GM19351 (cell line): ENCODE measurements at regions not wholly inside any gene's neighbourhood (a gene's known extent, or its start where the extent isn't known, plus 50 kb on each side); places are given as distances from the start of the nearest gene placed in this dataset.
"Not testable (repeated sequence)": the region's sequence is repeated elsewhere in the genome, so short reads cannot be mapped to it uniquely, and the experiment has no call there.

ENCODE experiments used
- ATAC-seq: cut with Tn5 transposase; IDR thresholded peaks from one replicate; pipeline ENCODE4 v1.9.1; 2021; ENCODE audit warnings: mild to moderate bottlenecking, moderate library complexity; ENCODE audit not compliant: unreplicated experiment

GRCh38 chr9:79390781-79391770 lies 180.7 kb upstream of the TLE4 start:
- ATAC-seq, result no peak

DNA sequence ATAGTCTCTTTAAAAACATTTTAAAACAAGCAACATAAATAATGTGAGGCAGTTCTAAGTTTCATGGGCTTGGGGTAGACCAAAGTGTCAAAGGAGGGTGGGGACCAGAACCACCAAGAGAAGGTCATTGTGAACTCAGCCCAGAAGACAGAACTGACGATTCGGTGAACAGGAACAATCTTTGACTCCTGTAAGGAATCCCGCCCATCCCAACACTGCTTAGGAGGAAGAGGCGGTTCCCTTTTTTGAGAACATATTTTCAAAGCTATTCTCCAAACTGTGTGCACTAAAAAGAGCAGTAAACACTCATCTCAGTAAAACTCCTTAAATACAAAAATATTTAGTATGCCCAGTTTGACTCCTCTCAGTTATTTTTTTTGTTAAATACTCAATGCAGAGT lies 176.5 kb upstream of the TLE4 start:
- ATAC-seq, result no peak

DNA sequence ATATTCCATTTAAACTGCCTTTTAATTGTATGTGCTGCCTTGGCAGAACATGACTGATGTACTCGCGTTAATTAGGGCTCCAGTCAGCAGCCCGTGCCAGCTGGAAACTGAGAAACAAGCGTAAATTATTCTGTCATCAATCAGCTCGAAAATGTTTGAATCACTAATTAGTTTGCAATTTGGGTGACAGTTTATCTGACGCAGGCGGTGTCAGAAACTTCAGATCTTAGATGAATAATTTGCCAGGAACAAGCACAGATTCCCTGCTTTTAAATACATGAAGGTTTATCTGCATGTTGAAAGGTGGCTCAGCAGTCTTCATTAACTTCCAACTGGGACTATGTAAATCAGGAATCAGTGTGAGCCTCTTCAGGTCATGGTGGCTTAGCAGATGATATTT lies 176.0 kb upstream of the TLE4 start:
- ATAC-seq, result no peak

- no peak for ATAC-seq
Measured at GRCh38 chr9:79396168-79396567, 175.6 kb upstream of the TLE4 start.

DNA sequence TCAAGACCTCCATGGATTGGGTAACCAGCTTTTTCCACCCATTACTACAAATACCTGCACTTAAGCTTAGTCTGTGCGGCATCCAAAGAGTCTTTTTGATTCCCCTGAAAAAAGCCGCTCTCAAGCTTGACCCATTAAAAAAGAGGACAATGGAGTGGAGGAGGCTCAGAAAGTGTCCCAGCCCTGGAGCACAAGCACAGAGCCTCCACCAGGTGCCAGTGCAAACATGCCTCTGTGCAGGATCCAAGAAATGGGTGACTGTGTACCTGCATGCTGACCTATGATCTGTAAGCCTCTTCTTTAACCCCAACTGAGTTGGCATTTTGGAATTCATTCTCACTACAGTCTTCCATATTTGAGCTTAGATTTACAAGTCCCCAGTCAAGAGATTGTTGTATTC lies 168.3 kb upstream of the TLE4 start:
- no peak for ATAC-seq

- no peak for ATAC-seq
Measured at GRCh38 chr9:79408200-79408599, 163.6 kb upstream of the TLE4 start.

GRCh38 chr9:79408617-79409016 lies 163.1 kb upstream of the TLE4 start:
- peak; percentile 67 for ATAC-seq

DNA sequence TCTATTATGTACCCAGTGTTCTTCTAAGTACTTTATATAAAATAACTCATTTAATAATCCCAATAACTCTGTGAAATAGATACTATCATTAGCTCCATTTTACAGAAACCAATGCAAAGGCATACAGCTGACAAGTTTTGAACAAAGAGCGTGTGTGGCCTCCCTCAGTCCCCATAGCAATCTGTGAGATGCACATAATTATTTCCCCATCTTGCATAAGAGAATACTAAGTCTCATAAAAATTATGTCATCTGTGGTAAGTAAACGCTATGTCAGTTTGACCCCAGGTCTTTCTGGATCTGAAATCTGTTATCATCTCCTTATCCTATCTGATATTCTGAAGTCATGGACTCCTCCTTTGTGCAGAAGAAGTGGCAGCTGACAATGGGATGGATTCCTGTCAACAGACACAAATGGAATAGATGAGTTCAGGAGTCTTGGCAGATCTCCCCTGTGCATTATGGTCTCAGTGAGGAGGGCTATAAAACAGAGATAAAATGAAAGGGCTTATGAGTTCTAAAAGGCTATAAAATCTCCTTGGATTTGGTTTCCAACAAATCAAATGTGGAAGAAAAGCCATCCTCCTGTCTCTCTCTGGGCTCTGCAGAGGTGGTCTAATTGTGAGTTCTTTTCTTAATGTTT lies 162.5 kb upstream of the TLE4 start:
- no peak for ATAC-seq

DNA sequence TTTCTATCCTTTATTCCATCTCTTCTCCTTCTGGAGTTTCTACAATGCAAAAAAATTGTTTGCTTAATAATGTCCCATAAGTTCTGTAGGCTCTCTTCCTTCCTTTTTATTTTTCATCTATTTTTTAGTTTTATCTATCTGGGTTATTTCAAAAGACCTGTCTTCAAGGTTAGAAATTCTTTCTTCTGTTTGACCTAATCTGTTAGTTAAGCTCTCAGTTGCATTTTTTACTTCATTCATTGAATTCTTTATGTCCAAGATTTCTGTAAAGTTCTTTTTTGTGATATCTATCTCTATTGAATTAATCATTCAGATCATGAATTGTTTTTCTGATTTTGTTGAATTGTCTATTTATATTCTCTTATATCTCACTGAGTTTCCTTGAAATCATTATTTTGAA lies 145.9 kb upstream of the TLE4 start:
- no peak for ATAC-seq

DNA sequence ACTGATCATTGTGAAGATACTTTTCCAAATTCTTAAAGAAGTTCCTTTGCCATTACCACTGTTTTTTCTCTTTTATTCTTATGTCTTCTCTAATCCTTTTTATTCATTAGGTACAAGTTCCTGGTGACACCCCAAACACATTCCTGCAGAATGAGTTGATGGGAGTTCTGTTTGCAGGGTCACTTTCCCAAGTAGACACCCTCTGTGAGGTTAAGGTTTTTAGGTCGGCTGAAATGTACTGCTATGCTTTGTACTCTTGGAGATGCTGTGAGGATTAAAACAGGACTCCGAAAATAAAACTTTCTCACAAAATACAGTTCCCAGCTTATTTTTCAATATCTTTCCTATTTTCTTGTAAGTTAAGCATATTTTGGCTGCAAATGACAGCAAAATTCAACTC lies 143.3 kb upstream of the TLE4 start:
- no peak for ATAC-seq

- ATAC-seq, result no peak
Measured at GRCh38 chr9:79430619-79431018, 141.1 kb upstream of the TLE4 start.

- ATAC-seq, result no peak
Measured at GRCh38 chr9:79431019-79431679, 140.6 kb upstream of the TLE4 start.

GRCh38 chr9:79432485-79432884 lies 139.3 kb upstream of the TLE4 start:
- no peak for ATAC-seq

DNA sequence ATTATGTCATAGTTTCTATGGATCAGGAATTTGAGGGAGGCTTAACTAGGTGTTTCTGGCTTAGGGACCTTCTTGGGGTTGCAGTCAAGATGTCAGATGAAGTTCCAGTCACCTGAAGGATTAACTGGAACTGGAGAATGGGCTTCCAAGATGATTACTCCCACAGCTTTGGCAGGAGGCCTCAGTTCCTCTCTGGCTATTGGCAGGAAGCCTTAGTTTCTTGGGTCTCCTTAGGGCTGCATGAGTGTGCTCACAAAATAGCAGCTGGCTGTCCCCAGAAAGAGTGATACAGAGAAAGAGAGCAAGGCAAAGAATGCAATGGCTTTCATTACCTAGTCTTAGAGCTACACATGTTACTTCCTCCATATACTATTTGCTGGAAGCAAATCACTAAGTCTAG lies 138.1 kb upstream of the TLE4 start:
- no peak for ATAC-seq

- ATAC-seq, result not testable (repeated sequence)
Measured at GRCh38 chr9:79439221-79439620, 132.5 kb upstream of the TLE4 start.

DNA sequence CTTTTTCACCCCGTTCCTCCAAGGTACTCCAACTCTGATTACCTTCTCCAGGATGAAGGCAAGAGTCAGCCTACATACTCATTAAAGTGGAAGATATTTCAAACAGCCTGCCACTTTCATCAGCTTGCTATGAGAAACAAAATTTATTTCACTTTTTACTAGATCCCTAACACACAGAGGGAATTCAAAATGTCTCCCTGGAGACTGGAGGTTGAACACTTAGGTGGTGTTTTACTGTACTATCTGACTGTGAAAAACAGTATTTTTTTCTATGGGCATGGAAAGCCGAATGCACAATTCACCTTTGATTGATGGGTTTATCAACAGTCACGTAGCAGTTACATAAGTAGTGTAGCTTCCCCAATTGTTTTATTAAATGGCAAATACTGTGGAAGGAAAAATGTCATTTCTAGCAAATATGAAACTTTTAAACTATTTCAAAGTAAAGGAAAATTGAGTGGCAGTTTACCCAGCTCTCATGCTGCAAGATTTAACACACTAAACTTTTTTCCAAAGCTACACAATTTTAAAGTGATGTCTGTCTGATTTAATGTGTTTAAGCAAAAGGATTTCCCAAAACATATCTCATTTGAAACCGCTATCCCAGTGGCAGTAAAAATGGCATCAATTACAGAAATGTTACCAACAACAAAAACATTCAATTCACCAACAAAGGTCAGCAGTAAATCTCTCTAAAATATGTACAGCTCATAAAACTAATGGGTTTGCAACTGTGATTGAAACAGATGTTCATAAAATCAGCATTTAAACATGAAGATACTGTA lies 125.0 kb upstream of the TLE4 start:
- ATAC-seq, result no peak

- ATAC-seq, result no peak
Measured at GRCh38 chr9:79447308-79447605, 124.5 kb upstream of the TLE4 start.

DNA sequence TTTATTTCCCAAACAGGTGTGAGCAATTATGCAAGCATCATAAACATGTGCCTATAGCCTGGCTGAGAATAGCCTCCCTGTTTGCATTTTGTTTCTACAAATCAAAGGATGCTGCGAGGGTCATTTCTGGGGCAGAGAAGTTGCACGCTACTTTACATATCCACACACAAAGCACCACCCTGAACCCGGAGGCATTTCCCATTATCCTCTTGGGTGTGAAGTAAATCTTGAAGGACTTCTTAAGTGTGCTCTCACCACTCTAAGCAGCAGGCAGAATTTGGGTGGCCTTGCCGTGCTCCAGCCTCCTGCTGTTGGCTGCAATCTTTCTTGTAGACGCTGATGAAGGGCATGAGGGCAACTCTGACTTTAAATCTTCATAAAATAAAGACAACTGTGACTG lies 124.0 kb upstream of the TLE4 start:
- ATAC-seq, result no peak

DNA sequence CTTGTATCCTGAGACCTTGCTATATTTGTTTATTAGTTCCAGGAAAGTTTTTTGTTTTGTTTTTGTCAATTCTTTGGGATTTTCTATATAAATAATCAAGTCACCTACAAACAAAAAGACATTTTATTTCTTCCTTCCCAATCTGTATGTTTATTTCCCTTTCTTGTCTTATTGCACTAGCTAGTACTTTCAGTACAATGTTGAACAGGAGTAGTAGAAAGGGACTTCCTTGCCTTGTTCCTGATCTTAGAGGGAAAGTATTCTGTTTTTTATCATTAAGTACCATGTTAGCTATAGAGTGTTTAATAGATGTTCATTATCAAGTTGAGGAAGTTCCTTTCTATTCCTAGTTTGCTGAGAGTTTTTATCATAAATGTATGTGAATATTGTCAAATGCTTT lies 119.5 kb upstream of the TLE4 start:
- no peak for ATAC-seq

DNA sequence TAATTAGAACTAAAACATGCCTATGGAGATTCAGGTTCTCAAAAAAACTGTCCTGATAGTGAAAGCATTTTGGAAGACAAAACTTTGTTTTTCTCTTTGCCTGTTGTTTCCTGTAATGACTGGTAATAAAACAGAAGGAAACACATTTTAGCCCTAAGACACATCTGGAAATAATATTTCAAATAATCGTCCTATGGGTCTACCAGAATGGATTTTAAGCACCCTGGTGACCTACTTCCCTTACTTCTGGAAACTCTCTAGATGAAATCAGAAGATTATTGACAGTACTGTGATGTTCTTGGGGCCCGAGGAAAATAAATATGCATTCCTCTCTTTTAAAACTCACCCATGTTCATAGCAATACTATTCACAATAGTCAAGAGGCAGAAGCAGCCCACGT lies 110.1 kb upstream of the TLE4 start:
- ATAC-seq, result no peak

GRCh38 chr9:79465156-79465555 lies 106.6 kb upstream of the TLE4 start:
- no peak for ATAC-seq
